Mesothelial cell of epicardium (in vitro differentiated cells): ENCODE measurements at regions not wholly inside any gene's neighbourhood (a gene's known extent, or its start where the extent isn't known, plus 50 kb on each side); places are given as distances from the start of the nearest gene placed in this dataset.

Experiments used
- DNase-seq, 2 experiments: peaks; one replicate each; pipeline ENCODE4 v3.0.0; 2021; ENCODE audit warnings: low spot score in 2 of 2; ENCODE audit not compliant: unreplicated experiment in 2 of 2
- H3K27ac Mint-ChIP-seq: 2 replicates; pipeline ENCODE4 v1.8.0; 2021; ENCODE audit warnings: mixed read lengths
- H3K27me3 Mint-ChIP-seq: 2 replicates; pipeline ENCODE4 v1.8.0; 2021; ENCODE audit warnings: low read depth, mixed read lengths
- H3K36me3 Mint-ChIP-seq: 2 replicates; pipeline ENCODE4 v1.8.0; 2021; ENCODE audit warnings: mixed read lengths
- H3K4me1 Mint-ChIP-seq: 2 replicates; pipeline ENCODE4 v1.8.0; 2021; ENCODE audit warnings: mixed read lengths
- H3K4me3 Mint-ChIP-seq: 2 replicates; pipeline ENCODE4 v1.8.0; 2021; ENCODE audit warnings: mild to moderate bottlenecking, moderate library complexity, mixed read lengths
- H3K9me3 Mint-ChIP-seq: 2 replicates; pipeline ENCODE4 v1.8.0; 2021; ENCODE audit warnings: mixed read lengths
- TF ChIP-seq, protein P1 (sequence below): fragments of 200-600 bp; sonication (generic); IDR thresholded peaks from one replicate; pipeline ENCODE4 v1.5.0; 2021; ENCODE audit warnings: antibody characterized with exemption; ENCODE audit not compliant: unreplicated experiment

DNA sequence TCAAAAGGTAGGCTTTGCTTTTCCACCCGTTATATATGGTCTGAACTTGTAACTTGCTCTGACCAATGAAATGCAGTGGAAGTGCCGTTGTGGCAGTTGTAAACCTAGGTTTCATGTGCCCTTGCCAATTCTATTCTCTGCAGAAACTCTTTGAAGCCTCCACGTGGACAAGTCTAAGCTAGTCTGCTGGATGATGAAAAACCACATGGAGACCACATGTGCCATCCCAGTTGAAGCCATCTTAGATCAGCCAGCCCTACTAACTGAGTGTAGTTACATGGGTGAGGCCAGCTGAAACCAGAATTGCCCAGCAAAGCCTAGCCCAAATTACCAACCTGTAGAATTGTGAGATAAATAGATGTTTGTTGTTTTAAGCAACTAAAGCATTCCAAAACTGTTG is 183.7 kb upstream of the KCNH8 start:
- DNase-seq: no peak
- peaks cover 15% of the 10 kb centered on the region for H3K9me3 Mint-ChIP-seq
- H3K4me3 Mint-ChIP-seq: no peak overlapping the region
- H3K27ac Mint-ChIP-seq: no peak overlapping the region
- TF ChIP-seq, protein P1, sequence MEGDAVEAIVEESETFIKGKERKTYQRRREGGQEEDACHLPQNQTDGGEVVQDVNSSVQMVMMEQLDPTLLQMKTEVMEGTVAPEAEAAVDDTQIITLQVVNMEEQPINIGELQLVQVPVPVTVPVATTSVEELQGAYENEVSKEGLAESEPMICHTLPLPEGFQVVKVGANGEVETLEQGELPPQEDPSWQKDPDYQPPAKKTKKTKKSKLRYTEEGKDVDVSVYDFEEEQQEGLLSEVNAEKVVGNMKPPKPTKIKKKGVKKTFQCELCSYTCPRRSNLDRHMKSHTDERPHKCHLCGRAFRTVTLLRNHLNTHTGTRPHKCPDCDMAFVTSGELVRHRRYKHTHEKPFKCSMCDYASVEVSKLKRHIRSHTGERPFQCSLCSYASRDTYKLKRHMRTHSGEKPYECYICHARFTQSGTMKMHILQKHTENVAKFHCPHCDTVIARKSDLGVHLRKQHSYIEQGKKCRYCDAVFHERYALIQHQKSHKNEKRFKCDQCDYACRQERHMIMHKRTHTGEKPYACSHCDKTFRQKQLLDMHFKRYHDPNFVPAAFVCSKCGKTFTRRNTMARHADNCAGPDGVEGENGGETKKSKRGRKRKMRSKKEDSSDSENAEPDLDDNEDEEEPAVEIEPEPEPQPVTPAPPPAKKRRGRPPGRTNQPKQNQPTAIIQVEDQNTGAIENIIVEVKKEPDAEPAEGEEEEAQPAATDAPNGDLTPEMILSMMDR: no peak
- H3K4me1 Mint-ChIP-seq: no peaks in the 10 kb centered on the region
- peaks cover 2% of the 10 kb centered on the region for H3K36me3 Mint-ChIP-seq
- H3K27me3 Mint-ChIP-seq: no peaks in the 10 kb centered on the region

GRCh38 chr3:18951333-18951732 is 197.0 kb upstream of the KCNH8 start:
- no peak for DNase-seq
- TF ChIP-seq, protein P1: no peak
- H3K27ac Mint-ChIP-seq: no peak overlapping the region
- H3K36me3 Mint-ChIP-seq: no peaks in the 10 kb centered on the region
- H3K27me3 Mint-ChIP-seq: no peaks in the 10 kb centered on the region
- no peak overlapping the region for H3K4me3 Mint-ChIP-seq
- H3K4me1 Mint-ChIP-seq: no peaks in the 10 kb centered on the region
- H3K9me3 Mint-ChIP-seq: peaks cover 10% of the 10 kb centered on the region

DNA sequence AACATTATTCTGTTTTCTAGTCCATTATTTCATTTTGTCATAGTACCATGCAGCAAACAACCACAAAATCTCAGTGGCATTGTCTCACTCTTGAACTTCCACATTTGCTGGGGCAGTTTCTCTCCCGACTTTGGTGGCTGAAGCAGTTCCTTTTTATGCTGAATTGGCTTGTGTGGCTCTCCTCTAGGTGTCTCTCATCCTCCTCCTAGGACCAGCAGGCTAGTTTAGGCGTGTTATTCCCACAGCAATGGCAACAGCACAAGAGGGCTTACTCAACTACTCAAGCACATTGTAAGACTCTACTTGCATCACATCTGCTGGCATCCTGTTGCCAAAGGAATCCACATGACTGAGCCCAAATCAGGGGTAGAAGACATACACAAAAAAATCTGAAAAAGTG is 201.8 kb upstream of the KCNH8 start:
- no peaks in the 10 kb centered on the region for H3K27me3 Mint-ChIP-seq
- no peak for DNase-seq
- TF ChIP-seq, protein P1: no peak

DNA sequence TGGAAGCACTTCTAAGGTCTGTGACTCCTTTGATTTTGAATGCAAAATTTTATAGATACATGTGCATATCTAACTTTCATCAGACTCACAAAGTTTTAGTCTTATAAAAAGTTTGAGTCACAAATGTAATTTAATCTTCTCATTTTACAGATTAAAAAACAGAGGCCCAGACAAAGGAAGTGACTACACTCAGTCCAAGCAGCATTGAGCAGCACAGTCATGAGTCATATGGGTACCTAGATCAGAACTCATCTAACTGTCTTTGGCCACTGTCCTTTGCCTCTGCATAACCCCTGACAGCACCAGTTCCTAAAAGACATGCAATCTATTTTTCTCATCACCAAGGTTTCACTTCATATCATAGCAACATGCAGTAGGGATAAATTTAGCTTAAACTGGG is 210.7 kb upstream of the KCNH8 start:
- TF ChIP-seq, protein P1: no peak
- Mint-ChIP-seq H3K36me3 (no peaks in the 10 kb centered on the region), H3K27ac (no peak overlapping the region), H3K27me3 (no peaks in the 10 kb centered on the region), H3K4me3 (no peak overlapping the region), H3K9me3 (no peaks in the 10 kb centered on the region), H3K4me1 (peaks cover 3% of the 10 kb centered on the region)
- DNase-seq: no peak

More for the DNA sequence above, 201.8 kb upstream of the KCNH8 start:
- Mint-ChIP-seq H3K27ac (no peak overlapping the region), H3K9me3 (peaks cover 9% of the 10 kb centered on the region), H3K4me3 (no peak overlapping the region), H3K36me3 (peaks cover 3% of the 10 kb centered on the region), H3K4me1 (no peaks in the 10 kb centered on the region)

- DNase-seq: no peak
- Mint-ChIP-seq H3K27me3 (no peaks in the 10 kb centered on the region), H3K27ac (no peak overlapping the region), H3K4me1 (no peaks in the 10 kb centered on the region), H3K4me3 (no peak overlapping the region), H3K9me3 (peaks cover 10% of the 10 kb centered on the region), H3K36me3 (no peaks in the 10 kb centered on the region)
- TF ChIP-seq, protein P1: no peak
Observed at GRCh38 chr3:18919158-18919557, 229.2 kb upstream of the KCNH8 start.

DNA sequence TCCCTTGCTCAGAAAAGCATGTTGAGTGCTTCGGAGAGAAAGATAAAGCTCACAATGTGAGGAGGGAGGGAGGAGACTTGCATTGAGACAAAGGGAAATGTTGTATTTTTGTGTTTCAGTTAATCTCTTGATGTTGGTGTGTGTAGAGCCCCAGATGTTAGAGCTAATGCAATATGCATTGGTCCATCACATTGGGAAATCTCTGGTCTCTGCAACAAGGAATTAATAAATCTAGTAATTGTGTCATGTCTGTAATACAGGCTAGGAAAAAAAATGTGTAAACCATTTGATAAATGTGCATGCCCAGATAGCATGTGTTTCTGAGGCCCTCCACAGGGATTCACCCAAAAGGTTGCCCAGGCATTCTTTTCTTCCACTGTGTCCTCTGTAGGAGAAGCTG is 230.4 kb upstream of the KCNH8 start:
- peaks cover 6% of the 10 kb centered on the region for H3K9me3 Mint-ChIP-seq
- no peaks in the 10 kb centered on the region for H3K4me1 Mint-ChIP-seq
- TF ChIP-seq, protein P1: no peak
- H3K36me3 Mint-ChIP-seq: no peaks in the 10 kb centered on the region
- no peaks in the 10 kb centered on the region for H3K27me3 Mint-ChIP-seq
- no peak for DNase-seq
- H3K27ac Mint-ChIP-seq: no peak overlapping the region
- no peak overlapping the region for H3K4me3 Mint-ChIP-seq
